GM23338 (cell line): ENCODE measurements at regions not wholly inside any gene's neighbourhood (a gene's known extent, or its start where the extent isn't known, plus 50 kb on each side); places are given as distances from the start of the nearest gene placed in this dataset.

Experiments
- ATAC-seq: fragments of 200-7000 bp; cut with Tn5 transposase; 3 replicates; pipeline ENCODE4 v1.9.1; 2020
- DNase-seq: peaks from one replicate; pipeline ENCODE4 v3.0.0-alpha.2; 2015; ENCODE audit warnings: low spot score
- H2AFZ ChIP-seq: fragments of 200-600 bp; sonication (generic); 2 replicates; pipeline ENCODE4 v1.8.0; 2016; ENCODE audit warnings: antibody characterized with exemption, mild to moderate bottlenecking, moderate library complexity
- H3F3A ChIP-seq: fragments of 200-600 bp; sonication (generic); replicated peaks from 2 replicates; pipeline ENCODE4 v1.8.0; 2017; ENCODE audit warnings: antibody characterized with exemption, mixed run types, low read depth
- H3K27ac ChIP-seq: fragments of 200-600 bp; sonication (generic); 2 replicates; pipeline ENCODE4 v1.6.1; 2016; ENCODE audit warnings: low read depth
- H3K27me3 ChIP-seq: fragments of 200-600 bp; sonication (generic); 2 replicates; pipeline ENCODE4 v1.8.0; 2016; ENCODE audit warnings: mild to moderate bottlenecking, mixed run types, moderate library complexity; ENCODE audit not compliant: insufficient read depth
- H3K36me3 ChIP-seq: fragments of 200-600 bp; sonication (generic); 2 replicates; pipeline ENCODE4 v1.8.0; 2016; ENCODE audit warnings: mild to moderate bottlenecking; ENCODE audit not compliant: insufficient read depth
- H3K4me1 ChIP-seq: fragments of 200-600 bp; sonication (generic); 2 replicates; pipeline ENCODE4 v1.8.0; 2016; ENCODE audit warnings: mild to moderate bottlenecking, moderate library complexity; ENCODE audit not compliant: insufficient read depth
- H3K4me2 ChIP-seq: fragments of 200-600 bp; sonication (generic); 2 replicates; pipeline ENCODE4 v1.7.1; 2017; ENCODE audit warnings: mixed run types
- H3K4me3 ChIP-seq: fragments of 200-600 bp; sonication (generic); 2 replicates; pipeline ENCODE4 v1.6.1; 2016; ENCODE audit warnings: mixed run types
- H3K79me2 ChIP-seq: fragments of 200-600 bp; sonication (generic); replicated peaks from 2 replicates; pipeline ENCODE4 v1.8.0; 2017; ENCODE audit warnings: mild to moderate bottlenecking; ENCODE audit not compliant: insufficient read depth
- H3K9me2 ChIP-seq: fragments of 200-600 bp; sonication (generic); 2 replicates; pipeline ENCODE4 v1.8.0; 2017; ENCODE audit not compliant: insufficient read depth
- H4K20me1 ChIP-seq: fragments of 200-600 bp; sonication (generic); replicated peaks from 2 replicates; pipeline ENCODE4 v1.8.0; 2017; ENCODE audit warnings: mild to moderate bottlenecking; ENCODE audit not compliant: insufficient read depth
- H3K27ac Mint-ChIP-seq: 2 replicates; pipeline ENCODE4 v1.8.0; 2020; ENCODE audit warnings: inconsistent platforms, mild to moderate bottlenecking, moderate library complexity, mixed read lengths
- H3K27me3 Mint-ChIP-seq: 3 replicates; pipeline ENCODE4 v1.8.0; 2022; ENCODE audit warnings: low read depth, mild to moderate bottlenecking, moderate library complexity, mixed read lengths, inconsistent platforms; ENCODE audit not compliant: insufficient read depth, poor library complexity
- H3K36me3 Mint-ChIP-seq: 3 replicates; pipeline ENCODE4 v1.8.0; 2021; ENCODE audit warnings: low read depth, mild to moderate bottlenecking, inconsistent platforms, moderate library complexity, mixed read lengths
- H3K4me1 Mint-ChIP-seq: 3 replicates; pipeline ENCODE4 v1.8.0; 2020; ENCODE audit warnings: mild to moderate bottlenecking, inconsistent platforms, mixed read lengths
- H3K4me3 Mint-ChIP-seq: 3 replicates; pipeline ENCODE4 v1.8.0; 2021; ENCODE audit warnings: moderate library complexity, mild to moderate bottlenecking, inconsistent platforms, mixed read lengths
- H3K9me3 Mint-ChIP-seq: 3 replicates; pipeline ENCODE4 v1.8.0; 2020; ENCODE audit warnings: moderate library complexity, mild to moderate bottlenecking, inconsistent platforms, mixed read lengths
- CREB1 ChIP-seq: fragments of 250-450 bp; sonication (Bioruptor Pico); IDR thresholded peaks from 2 replicates; pipeline ENCODE4 v1.5.0; 2020; ENCODE audit warnings: low read depth, mild to moderate bottlenecking, moderate library complexity
- CTCF ChIP-seq, 2 experiments: fragments of 200-600 bp in 1 of 2; sonication (generic) in 1 of 2; conservative IDR thresholded peaks; 2 replicates each; pipeline versions ENCODE4 v1.5.1 to v1.6.1; 2016 to 2017; ENCODE audit warnings: antibody characterized with exemption in 2 of 2, low read depth in 2 of 2, mild to moderate bottlenecking in 2 of 2, moderate library complexity in 1 of 2
- ETS1 ChIP-seq: IDR thresholded peaks from 2 replicates; pipeline ENCODE4 v1.6.1; 2016; ENCODE audit warnings: antibody characterized with exemption
- EZH2 ChIP-seq: fragments of 200-600 bp; sonication (generic); IDR thresholded peaks from one replicate; pipeline ENCODE4 v1.8.0; 2017; ENCODE audit warnings: antibody characterized with exemption, mild to moderate bottlenecking, low read depth; ENCODE audit not compliant: unreplicated experiment
- EZH2phosphoT487 ChIP-seq: fragments of 200-600 bp; sonication (generic); IDR thresholded peaks from one replicate; pipeline ENCODE4 v1.8.1; 2018; ENCODE audit warnings: antibody characterized with exemption; ENCODE audit not compliant: unreplicated experiment
- JUNB ChIP-seq: IDR thresholded peaks from one replicate; pipeline ENCODE4 v1.6.1; 2016; ENCODE audit warnings: antibody characterized with exemption; ENCODE audit not compliant: unreplicated experiment
- NANOG ChIP-seq: IDR thresholded peaks from 2 replicates; pipeline ENCODE4 v1.6.1; 2016; ENCODE audit warnings: antibody characterized with exemption, borderline replicate concordance
- POLR2AphosphoS5 ChIP-seq: IDR thresholded peaks from 2 replicates; pipeline ENCODE4 v1.6.1; 2016; ENCODE audit warnings: antibody characterized with exemption, low read depth
- REST ChIP-seq: IDR thresholded peaks from one replicate; pipeline ENCODE4 v1.6.1; 2018; ENCODE audit warnings: antibody characterized with exemption; ENCODE audit not compliant: unreplicated experiment
- STAT1 ChIP-seq: IDR thresholded peaks from one replicate; pipeline ENCODE4 v1.6.1; 2016; ENCODE audit warnings: antibody characterized with exemption; ENCODE audit not compliant: unreplicated experiment
- ZNF114 ChIP-seq: fragments of 250-450 bp; sonication (Bioruptor Pico); IDR thresholded peaks from 2 replicates; pipeline ENCODE4 v1.5.0; 2020; ENCODE audit warnings: mild to moderate bottlenecking, moderate library complexity
- ZNF331 ChIP-seq: fragments of 250-450 bp; sonication (Bioruptor Pico); IDR thresholded peaks from 2 replicates; pipeline ENCODE4 v1.5.0; 2020; ENCODE audit warnings: low read depth, mild to moderate bottlenecking, moderate library complexity
- ZNF462 ChIP-seq: fragments of 250-450 bp; sonication (Bioruptor Pico); IDR thresholded peaks from 2 replicates; pipeline ENCODE4 v1.5.0; 2020; ENCODE audit warnings: mild to moderate bottlenecking, moderate library complexity

GRCh38 chr1:218499011-218499691, 154.0 kb downstream of the TGFB2 start:
- H3K36me3 Mint-ChIP-seq, result no peaks in the 10 kb centered on the region
- Histone ChIP-seq H3K4me1 (peaks cover 9% of the 10 kb centered on the region), H3K9me2 (no peaks in the 10 kb centered on the region), H2AFZ (peak overlapping the region; percentile 77; the same call in 1 of the 2 replicates), H3K27me3 (no peaks in the 10 kb centered on the region), H3K4me2 (no peak overlapping the region), H3K79me2 (no peaks in the 10 kb centered on the region), H3F3A (no peaks in the 10 kb centered on the region), H4K20me1 (no peaks in the 10 kb centered on the region), H3K4me3 (no peak overlapping the region), H3K27ac (no peak overlapping the region), H3K36me3 (no peaks in the 10 kb centered on the region)
- H3K4me3 Mint-ChIP-seq, result no peak overlapping the region
- TF ChIP-seq NANOG (no peak), CREB1 (CRISPR knock-in tag) (no peak), JUNB (no peak), ZNF331 (CRISPR knock-in tag) (no peak), ZNF462 (CRISPR knock-in tag) (no peak), POLR2AphosphoS5 (no peak), EZH2phosphoT487 (no peak), STAT1 (no peak), ZNF114 (no peak), REST (no peak), ETS1 (no peak), EZH2 (no peak), CTCF (conservative IDR thresholded peaks at IDR 0.05; ENCODE audit: low read depth in 2 of 2) (no peak)
- H3K27ac Mint-ChIP-seq, result no peak overlapping the region
- peaks cover 17% of the 10 kb centered on the region for H3K4me1 Mint-ChIP-seq
- peaks cover 3% of the 10 kb centered on the region for H3K9me3 Mint-ChIP-seq
- no peak for ATAC-seq
- no peak for DNase-seq
- peaks cover 5% of the 10 kb centered on the region for H3K27me3 Mint-ChIP-seq
